Gastroesophageal sphincter (tissue), 3 donors: ENCODE measurements at regions not wholly inside any gene's neighbourhood (a gene's known extent, or its start where the extent isn't known, plus 50 kb on each side); places are given as distances from the start of the nearest gene placed in this dataset.

Experiments used
- CTCF ChIP-seq, 4 experiments: fragments of 200-600 bp in 2 of 4; fragments of 450-650 bp in 2 of 4; sonication (generic) in 1 of 4; IDR thresholded peaks; one replicate each; pipeline ENCODE4 v1.5.1; 2017 to 2019; ENCODE audit warnings: antibody characterized with exemption in 4 of 4, mild to moderate bottlenecking in 2 of 4, moderate library complexity in 2 of 4
- EP300 ChIP-seq: sonication (generic); formaldehyde crosslinking; IDR thresholded peaks from one replicate; pipeline ENCODE4 v1.6.1; 2017; ENCODE audit warnings: antibody characterized with exemption, mild to moderate bottlenecking
- POLR2AphosphoS5 ChIP-seq: sonication (generic); formaldehyde crosslinking; IDR thresholded peaks from one replicate; pipeline ENCODE4 v1.6.1; 2017; ENCODE audit warnings: antibody characterized with exemption

DNA sequence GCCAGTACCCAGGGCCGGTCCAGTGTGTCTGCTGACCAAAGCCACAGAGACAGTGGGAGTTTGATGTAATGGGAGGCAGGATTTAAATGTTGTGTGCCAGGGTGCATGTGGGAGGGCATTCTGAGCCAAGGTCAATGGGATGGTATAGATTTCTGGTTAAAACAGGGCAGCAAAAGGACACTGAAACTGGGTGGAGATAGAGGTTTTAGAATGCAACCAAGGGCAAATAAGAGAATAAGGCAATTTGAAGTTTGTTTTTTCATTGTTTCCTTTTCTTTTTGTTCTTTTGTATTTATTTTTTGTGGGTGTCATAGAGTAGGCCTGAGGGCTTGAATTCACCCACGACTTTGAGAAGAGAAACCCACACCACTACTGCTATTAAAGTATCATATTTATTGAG, 65.5 kb upstream of the CLINT1 start:
- TF ChIP-seq CTCF (IDR thresholded peaks at IDR 0.05), result no peak
- TF ChIP-seq EP300, result no peak
- no peak for TF ChIP-seq POLR2AphosphoS5
